Omental fat pad (tissue), 3 donors: ENCODE measurements at regions not wholly inside any gene's neighbourhood (a gene's known extent, or its start where the extent isn't known, plus 50 kb on each side); places are given as distances from the start of the nearest gene placed in this dataset.

Source experiments
- ATAC-seq: fragments of 150-250 bp; one replicate; pipeline ENCODE4 v1.9.1; 2016; ENCODE audit warnings: mild to moderate bottlenecking, moderate library complexity; ENCODE audit not compliant: low FRiP score
- DNase-seq: peaks from one replicate; pipeline ENCODE4 v3.0.0-alpha.2; 2019; ENCODE audit warnings: low spot score
- CTCF ChIP-seq, 3 donors: fragments of 450-650 bp; IDR thresholded peaks; one replicate each; pipeline ENCODE4 v1.5.1; 2016 to 2017; ENCODE audit warnings: antibody characterized with exemption in 3 of 3, mild to moderate bottlenecking in 3 of 3, moderate library complexity in 2 of 3

- no peak for DNase-seq
- no peak for ATAC-seq
- TF ChIP-seq CTCF (IDR thresholded peaks at IDR 0.05): no peak
Observed at GRCh38 chr3:73284472-73284871, 223.0 kb downstream of the EBLN2 start.

- ATAC-seq: no peak
- no peak for DNase-seq
- TF ChIP-seq CTCF (IDR thresholded peaks at IDR 0.05): no peak
Observed at GRCh38 chr3:73291541-73291940, 230.1 kb downstream of the EBLN2 start.

- no peak for TF ChIP-seq CTCF (IDR thresholded peaks at IDR 0.05)
- ATAC-seq (no peak), DNase-seq (no peak)
Observed at GRCh38 chr3:73292220-73292619, 230.8 kb downstream of the EBLN2 start.

GRCh38 chr3:73294537-73294936 lies 233.1 kb downstream of the EBLN2 start:
- ATAC-seq (no peak), DNase-seq (no peak)
- TF ChIP-seq CTCF (IDR thresholded peaks at IDR 0.05): no peak

- no peak for DNase-seq
- no peak for TF ChIP-seq CTCF (IDR thresholded peaks at IDR 0.05)
- no peak for ATAC-seq
Observed at GRCh38 chr3:73295876-73296635, 234.6 kb downstream of the EBLN2 start.

GRCh38 chr3:73296859-73297258 lies 235.4 kb downstream of the EBLN2 start:
- DNase-seq (no peak), ATAC-seq (no peak)
- TF ChIP-seq CTCF (IDR thresholded peaks at IDR 0.05): no peak
